ENCODE measurements at regions not wholly inside any gene's neighbourhood (a gene's known extent, or its start where the extent isn't known, plus 50 kb on each side); places are given as distances from the start of the nearest gene placed in this dataset.

DNA sequence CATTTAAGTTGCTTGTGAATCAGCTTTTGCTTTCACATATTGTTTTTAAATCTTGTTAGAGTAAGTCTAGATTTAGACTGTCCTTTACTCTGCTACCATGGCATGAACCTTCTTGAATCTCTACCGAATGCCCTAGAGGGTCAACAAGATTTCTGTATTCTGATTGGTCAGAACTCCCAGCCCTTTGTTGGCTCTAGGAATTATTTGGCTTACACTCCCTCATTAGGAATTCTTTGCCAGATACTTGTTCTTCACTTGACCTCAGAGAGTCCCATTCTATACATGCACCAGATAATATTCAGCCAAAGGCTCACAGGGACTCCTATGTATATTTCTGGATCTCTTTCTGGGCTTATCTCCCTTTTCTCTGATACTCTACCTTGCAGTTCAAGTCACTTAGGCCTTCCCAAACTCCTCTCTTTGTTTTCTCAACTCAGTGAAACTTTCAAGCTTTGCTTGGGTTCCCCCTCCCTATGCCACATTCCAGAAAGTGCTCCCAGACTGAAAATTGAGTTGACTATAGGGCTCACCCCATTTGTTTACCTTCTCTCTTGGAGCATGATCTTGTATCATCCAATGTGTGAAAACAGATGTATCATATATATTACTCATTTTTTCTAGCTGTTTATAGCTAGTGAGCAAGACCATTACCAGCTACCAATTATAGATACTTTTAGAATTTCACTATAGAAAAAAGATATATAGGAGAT lies 405.0 kb downstream of the PLPP3 start:
- no peak for TF ChIP-seq POLR2A (IDR thresholded peaks at IDR 0.05; ENCODE audit: low read length)
- no peak for TF ChIP-seq GATA1 (IDR thresholded peaks at IDR 0.05; ENCODE audit: low read depth, low read length)

Measured in erythroblast (primary cell).